CD4-positive, alpha-beta memory T cell (primary cell): ENCODE measurements at regions not wholly inside any gene's neighbourhood (a gene's known extent, or its start where the extent isn't known, plus 50 kb on each side); places are given as distances from the start of the nearest gene placed in this dataset.

Source experiments
- CTCF ChIA-PET: fragments of 350-600 bp; sonication (Branson Sonifier 250); formaldehyde crosslinking; loops from one replicate; lab custom pipeline; 2021; ENCODE audit warnings: inconsistent platforms; ENCODE audit not compliant: partially characterized antibody; lab: Charles Lee
- POLR2A ChIA-PET: fragments of 350-600 bp; sonication (Branson Sonifier 250); formaldehyde crosslinking; loops from one replicate; lab custom pipeline; 2021; ENCODE audit not compliant: partially characterized antibody; lab: Charles Lee
- DNase-seq, 5 donors: peaks; one replicate each; pipeline versions ENCODE4 v3.0.0 to v3.0.0-alpha.2; 2020 to 2022; ENCODE audit warnings: mixed read lengths in 1 of 5
- H3K27ac ChIP-seq: one replicate; pipeline ENCODE4 v1.7.0; 2013; ENCODE audit warnings: low read depth, low read length
- H3K27me3 ChIP-seq: 2 replicates; pipeline ENCODE4 v1.7.0; 2013; ENCODE audit warnings: mild to moderate bottlenecking, low read length, moderate library complexity; ENCODE audit not compliant: insufficient read depth
- H3K36me3 ChIP-seq: 2 replicates; pipeline ENCODE4 v1.7.0; 2013; ENCODE audit warnings: mild to moderate bottlenecking, low read length, moderate library complexity; ENCODE audit not compliant: insufficient read depth
- H3K4me1 ChIP-seq: 2 replicates; pipeline ENCODE4 v1.7.0; 2013; ENCODE audit warnings: mild to moderate bottlenecking, low read length, moderate library complexity; ENCODE audit not compliant: insufficient read depth
- H3K4me3 ChIP-seq, 2 donors: one replicate each; pipeline ENCODE4 v1.7.0; 2013; ENCODE audit warnings: low read length in 2 of 2, mild to moderate bottlenecking in 1 of 2
- H3K9me3 ChIP-seq, 2 donors: one replicate each; pipeline ENCODE4 v1.7.0; 2013; ENCODE audit warnings: low read length in 2 of 2, control low read depth in 1 of 2; ENCODE audit not compliant: control insufficient read depth in 1 of 2
- H3K27ac Mint-ChIP-seq, 7 donors: one replicate each; pipeline ENCODE4 v1.8.0; 2020 to 2021; ENCODE audit warnings: mixed read lengths in 7 of 7, mild to moderate bottlenecking in 6 of 7, inconsistent platforms in 3 of 7, moderate library complexity in 3 of 7
- H3K27me3 Mint-ChIP-seq, 2 donors: one replicate each; pipeline ENCODE4 v1.8.0; 2020 to 2021; ENCODE audit warnings: mixed read lengths in 2 of 2
- H3K36me3 Mint-ChIP-seq, 2 donors: one replicate each; pipeline ENCODE4 v1.8.0; 2020 to 2021; ENCODE audit warnings: mixed read lengths in 2 of 2, inconsistent platforms in 1 of 2, mild to moderate bottlenecking in 1 of 2
- H3K4me1 Mint-ChIP-seq, 4 donors: one replicate each; pipeline ENCODE4 v1.8.0; 2020 to 2021; ENCODE audit warnings: mixed read lengths in 4 of 4, mild to moderate bottlenecking in 1 of 4
- H3K4me3 Mint-ChIP-seq, 8 donors: one replicate each; pipeline ENCODE4 v1.8.0; 2020 to 2021; ENCODE audit warnings: mixed read lengths in 8 of 8, mild to moderate bottlenecking in 7 of 8, moderate library complexity in 6 of 8, inconsistent platforms in 3 of 8
- H3K9me3 Mint-ChIP-seq, 8 donors: one replicate each; pipeline ENCODE4 v1.8.0; 2020 to 2021; ENCODE audit warnings: mixed read lengths in 8 of 8, mild to moderate bottlenecking in 5 of 8, inconsistent platforms in 3 of 8, moderate library complexity in 1 of 8
- intact Hi-C: fragments of 100-400 bp; cut with micrococcal nuclease; formaldehyde crosslinking; loops from one replicate; pipeline ENCODE4 v1.15.1; 2023

GRCh38 chr2:129285012-129285411, 694.5 kb upstream of the RAB6C start:
- DNase-seq = no peak
- Histone ChIP-seq H3K36me3 (no peaks in the 10 kb centered on the region), H3K9me3 (no peaks in the 10 kb centered on the region), H3K4me1 (no peaks in the 10 kb centered on the region), H3K27ac (no peak overlapping the region), H3K4me3 (no peak overlapping the region), H3K27me3 (no peaks in the 10 kb centered on the region)
- H3K27me3 Mint-ChIP-seq = no peaks in the 10 kb centered on the region
- H3K9me3 Mint-ChIP-seq = peaks cover 0 to 9% (median 1%) of the 10 kb centered on the region in 8 donors
- H3K36me3 Mint-ChIP-seq = no peaks in the 10 kb centered on the region
- H3K4me3 Mint-ChIP-seq = no peak overlapping the region
- no peak overlapping the region for H3K27ac Mint-ChIP-seq
- POLR2A ChIA-PET = no interaction called here
- intact Hi-C loops = no loop called here
- H3K4me1 Mint-ChIP-seq = no peaks in the 10 kb centered on the region
- CTCF ChIA-PET = no interaction called here

- intact Hi-C loops = no loop called here
- H3K36me3 Mint-ChIP-seq = no peaks in the 10 kb centered on the region
Observed at GRCh38 chr2:129293326-129293725, 686.1 kb upstream of the RAB6C start.

GRCh38 chr2:129296396-129296795, 683.1 kb upstream of the RAB6C start:
- Mint-ChIP-seq H3K4me1 (no peaks in the 10 kb centered on the region), H3K36me3 (no peaks in the 10 kb centered on the region), H3K27ac (no peak overlapping the region), H3K4me3 (no peak overlapping the region), H3K27me3 (no peaks in the 10 kb centered on the region), H3K9me3 (peaks cover 0 to 11% (median 1%) of the 10 kb centered on the region in 8 donors)
- intact Hi-C loops = no loop called here
- H3K4me3 ChIP-seq = no peak overlapping the region
- ChIA-PET CTCF (no interaction called here), POLR2A (no interaction called here)
- no peak for DNase-seq
- no peaks in the 10 kb centered on the region for H3K36me3 ChIP-seq
- no peaks in the 10 kb centered on the region for H3K4me1 ChIP-seq
- no peaks in the 10 kb centered on the region for H3K27me3 ChIP-seq
- no peaks in the 10 kb centered on the region for H3K9me3 ChIP-seq
- no peak overlapping the region for H3K27ac ChIP-seq

More at GRCh38 chr2:129293326-129293725, 686.1 kb upstream of the RAB6C start:
- H3K4me3 Mint-ChIP-seq = no peak overlapping the region
- peaks cover 0 to 11% (median 4%) of the 10 kb centered on the region in 8 donors for H3K9me3 Mint-ChIP-seq
- no peaks in the 10 kb centered on the region for H3K27me3 ChIP-seq
- ChIA-PET CTCF (no interaction called here), POLR2A (no interaction called here)
- no peak overlapping the region for H3K27ac ChIP-seq
- H3K4me1 Mint-ChIP-seq = no peaks in the 10 kb centered on the region
- H3K27ac Mint-ChIP-seq = no peak overlapping the region
- H3K9me3 ChIP-seq = no peaks in the 10 kb centered on the region
- H3K4me1 ChIP-seq = no peaks in the 10 kb centered on the region
- no peak overlapping the region for H3K4me3 ChIP-seq
- H3K27me3 Mint-ChIP-seq = no peaks in the 10 kb centered on the region
- DNase-seq = no peak
- no peaks in the 10 kb centered on the region for H3K36me3 ChIP-seq

GRCh38 chr2:129296806-129297205, 682.7 kb upstream of the RAB6C start:
- H3K4me1 ChIP-seq = no peaks in the 10 kb centered on the region
- Mint-ChIP-seq H3K4me3 (no peak overlapping the region), H3K27ac (no peak overlapping the region), H3K4me1 (no peaks in the 10 kb centered on the region), H3K9me3 (peaks cover 0 to 11% (median under 1%) of the 10 kb centered on the region in 8 donors), H3K36me3 (no peaks in the 10 kb centered on the region), H3K27me3 (no peaks in the 10 kb centered on the region)
- intact Hi-C loops = no loop called here
- no peaks in the 10 kb centered on the region for H3K36me3 ChIP-seq
- DNase-seq = no peak
- no peak overlapping the region for H3K27ac ChIP-seq
- H3K4me3 ChIP-seq = no peak overlapping the region
- H3K9me3 ChIP-seq = no peaks in the 10 kb centered on the region
- ChIA-PET CTCF (no interaction called here), POLR2A (no interaction called here)
- no peaks in the 10 kb centered on the region for H3K27me3 ChIP-seq

DNA sequence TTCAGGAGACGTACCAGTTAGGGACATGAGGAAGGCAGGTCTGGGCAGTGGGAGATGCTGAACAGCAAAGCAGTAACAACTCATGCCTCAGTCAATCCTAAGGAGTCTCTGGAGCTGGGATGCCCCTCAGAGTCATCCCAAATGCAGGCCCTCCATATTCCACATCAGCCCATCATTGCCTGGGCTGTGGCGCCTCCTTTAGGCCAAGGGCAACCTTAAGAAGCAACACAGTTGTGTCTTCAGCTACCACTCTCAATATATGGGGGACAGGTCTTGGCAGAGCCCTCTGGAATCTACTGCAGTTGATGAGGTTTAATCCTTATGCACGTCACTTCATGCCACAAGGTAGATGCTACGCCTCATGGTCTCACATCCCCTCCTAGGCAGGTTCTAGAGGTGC, 682.0 kb upstream of the RAB6C start:
- Histone ChIP-seq H3K4me3 (no peak overlapping the region), H3K4me1 (no peaks in the 10 kb centered on the region), H3K36me3 (no peaks in the 10 kb centered on the region), H3K9me3 (no peaks in the 10 kb centered on the region), H3K27ac (no peak overlapping the region), H3K27me3 (no peaks in the 10 kb centered on the region)
- intact Hi-C loops = no loop called here
- no peaks in the 10 kb centered on the region for H3K4me1 Mint-ChIP-seq
- POLR2A ChIA-PET = no interaction called here
- H3K27ac Mint-ChIP-seq = no peak overlapping the region
- peaks cover 0 to 11% (median under 1%) of the 10 kb centered on the region in 8 donors for H3K9me3 Mint-ChIP-seq
- CTCF ChIA-PET = no interaction called here
- no peak for DNase-seq
- H3K36me3 Mint-ChIP-seq = no peaks in the 10 kb centered on the region
- H3K4me3 Mint-ChIP-seq = no peak overlapping the region
- H3K27me3 Mint-ChIP-seq = peaks cover 0 to under 1% of the 10 kb centered on the region in 2 donors

DNA sequence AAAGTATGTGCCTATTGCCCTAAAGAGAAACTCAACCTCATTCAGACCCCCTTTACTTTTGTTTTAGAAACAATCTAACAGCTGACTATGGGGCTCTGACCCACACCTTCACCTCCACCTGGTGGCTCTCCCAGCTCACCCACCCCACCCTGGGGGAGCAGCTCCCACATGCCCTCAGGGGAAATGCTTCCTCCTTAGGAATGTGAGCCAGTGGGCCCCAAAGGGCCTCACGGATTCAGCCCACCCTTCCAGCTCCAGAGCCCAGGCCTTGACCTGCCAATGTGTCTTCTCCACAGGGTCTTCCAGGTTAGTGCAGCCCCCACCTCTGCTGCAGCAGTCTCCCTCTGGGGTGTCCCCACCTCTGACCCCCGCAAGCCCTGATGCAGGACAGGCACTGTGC, 680.1 kb upstream of the RAB6C start:
- POLR2A ChIA-PET = no interaction called here
- Mint-ChIP-seq H3K27me3 (peaks cover 0 to 2% of the 10 kb centered on the region in 2 donors), H3K4me1 (no peaks in the 10 kb centered on the region), H3K36me3 (no peaks in the 10 kb centered on the region), H3K9me3 (peaks cover 0 to 4% (median 0%) of the 10 kb centered on the region in 8 donors), H3K27ac (no peak overlapping the region), H3K4me3 (no peak overlapping the region)
- CTCF ChIA-PET = no interaction called here
- DNase-seq = no peak
- intact Hi-C loops = no loop called here
- Histone ChIP-seq H3K27me3 (no peaks in the 10 kb centered on the region), H3K27ac (no peak overlapping the region), H3K36me3 (no peaks in the 10 kb centered on the region), H3K4me1 (no peaks in the 10 kb centered on the region), H3K9me3 (no peaks in the 10 kb centered on the region), H3K4me3 (no peak overlapping the region)

DNA sequence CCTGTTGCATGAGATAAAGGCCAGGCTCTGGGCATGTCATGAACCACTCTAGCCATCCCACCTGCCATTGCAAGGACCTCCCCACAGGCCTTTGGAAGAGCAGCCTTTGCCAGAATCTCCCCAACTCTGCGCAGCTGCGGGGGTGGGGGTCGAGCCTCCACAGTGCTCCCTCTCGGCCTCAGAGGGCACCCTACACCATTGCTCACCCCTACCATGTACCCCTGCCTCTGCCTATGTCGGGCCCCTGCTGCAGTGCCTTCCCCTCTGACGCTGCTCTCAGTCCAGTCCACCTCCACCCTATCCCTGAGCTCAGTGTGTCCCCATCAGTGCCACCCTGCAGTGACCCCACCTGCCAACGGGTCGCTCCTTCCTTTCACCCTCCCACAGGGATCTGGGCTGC, 679.7 kb upstream of the RAB6C start:
- peaks cover 0 to 3% (median 0%) of the 10 kb centered on the region in 8 donors for H3K9me3 Mint-ChIP-seq
- H3K36me3 Mint-ChIP-seq = no peaks in the 10 kb centered on the region
- Histone ChIP-seq H3K4me1 (no peaks in the 10 kb centered on the region), H3K36me3 (no peaks in the 10 kb centered on the region), H3K27me3 (no peaks in the 10 kb centered on the region), H3K27ac (no peak overlapping the region), H3K9me3 (no peaks in the 10 kb centered on the region), H3K4me3 (no peak overlapping the region)
- ChIA-PET CTCF (no interaction called here), POLR2A (no interaction called here)
- H3K27me3 Mint-ChIP-seq = peaks cover 0 to 2% of the 10 kb centered on the region in 2 donors
- intact Hi-C loops = no loop called here
- no peaks in the 10 kb centered on the region for H3K4me1 Mint-ChIP-seq
- H3K4me3 Mint-ChIP-seq = no peak overlapping the region
- no peak overlapping the region for H3K27ac Mint-ChIP-seq
- DNase-seq = no peak

GRCh38 chr2:129300456-129300855, 679.0 kb upstream of the RAB6C start:
- Histone ChIP-seq H3K27me3 (no peaks in the 10 kb centered on the region), H3K9me3 (no peaks in the 10 kb centered on the region), H3K36me3 (no peaks in the 10 kb centered on the region), H3K4me1 (no peaks in the 10 kb centered on the region), H3K27ac (no peak overlapping the region), H3K4me3 (no peak overlapping the region)
- H3K4me1 Mint-ChIP-seq = no peaks in the 10 kb centered on the region
- DNase-seq = no peak
- intact Hi-C loops = no loop called here
- no peak overlapping the region for H3K27ac Mint-ChIP-seq
- no peak overlapping the region for H3K4me3 Mint-ChIP-seq
- ChIA-PET CTCF (no interaction called here), POLR2A (no interaction called here)
- peaks cover 0 to 5% (median 0%) of the 10 kb centered on the region in 8 donors for H3K9me3 Mint-ChIP-seq
- H3K27me3 Mint-ChIP-seq = peaks cover 0 to 2% of the 10 kb centered on the region in 2 donors
- H3K36me3 Mint-ChIP-seq = no peaks in the 10 kb centered on the region
